OCI-LY7 (cell line): ENCODE measurements at regions not wholly inside any gene's neighbourhood (a gene's known extent, or its start where the extent isn't known, plus 50 kb on each side); places are given as distances from the start of the nearest gene placed in this dataset.

Experiments used
- BruUV-seq: library from RNA; stranded (reverse); fragments of 400-500 nt; replicated peaks from 2 replicates; lab custom pipeline; 2021; lab: Mats Ljungman, UMichigan
- CTCF ChIA-PET: fragments of 300-600 bp; sonication (Branson Sonifier 250); formaldehyde crosslinking; loops from one replicate; lab custom pipeline; 2022; ENCODE audit warnings: antibody characterized with exemption; ENCODE audit not compliant: unreplicated experiment; lab: Charles Lee
- POLR2A ChIA-PET: fragments of 300-600 bp; sonication (Branson Sonifier 250); formaldehyde crosslinking; loops from one replicate; lab custom pipeline; 2022; ENCODE audit warnings: antibody characterized with exemption; lab: Charles Lee
- DNase-seq: peaks from one replicate; pipeline ENCODE4 v3.0.0-alpha.2; 2015; ENCODE audit warnings: low spot score
- H2AFZ ChIP-seq: fragments of 200-600 bp; sonication (generic), shearing (Covaris generic); 2 replicates; pipeline ENCODE4 v1.6.1; 2014; ENCODE audit warnings: mild to moderate bottlenecking, antibody characterized with exemption, low read length, moderate library complexity
- H3K27ac ChIP-seq: fragments of 200-600 bp; sonication (generic); 2 replicates; pipeline ENCODE4 v1.5.1; 2014; ENCODE audit warnings: mixed run types, low read depth, mild to moderate bottlenecking, moderate library complexity, low read length, inconsistent platforms; ENCODE audit not compliant: poor library complexity, severe bottlenecking
- H3K36me3 ChIP-seq: fragments of 200-600 bp; sonication (generic); 2 replicates; pipeline ENCODE4 v1.6.1; 2014; ENCODE audit warnings: mild to moderate bottlenecking, antibody characterized with exemption, low read length, moderate library complexity, mixed read lengths; ENCODE audit not compliant: insufficient read depth
- H3K4me1 ChIP-seq: fragments of 200-600 bp; sonication (generic); 2 replicates; pipeline ENCODE4 v1.5.1; 2014; ENCODE audit warnings: mild to moderate bottlenecking, low read length; ENCODE audit not compliant: insufficient read depth, poor library complexity, severe bottlenecking
- H3K4me2 ChIP-seq: fragments of 200-600 bp; sonication (generic); 2 replicates; pipeline ENCODE4 v1.6.1; 2014; ENCODE audit warnings: mild to moderate bottlenecking, low read length
- H3K4me3 ChIP-seq: fragments of 200-600 bp; sonication (generic); 2 replicates; pipeline ENCODE4 v1.5.1; 2014; ENCODE audit warnings: mild to moderate bottlenecking, low read depth, low read length; ENCODE audit not compliant: poor library complexity, severe bottlenecking
- H3K79me2 ChIP-seq: fragments of 200-600 bp; sonication (generic); 2 replicates; pipeline ENCODE4 v1.6.1; 2016; ENCODE audit warnings: low read depth, mild to moderate bottlenecking, low read length, moderate library complexity, mixed read lengths; ENCODE audit not compliant: insufficient read depth
- H3K9me2 ChIP-seq: fragments of 200-600 bp; sonication (generic); 2 replicates; pipeline ENCODE4 v1.6.1; 2016; ENCODE audit warnings: mild to moderate bottlenecking, low read length, mixed read lengths; ENCODE audit not compliant: insufficient read depth
- H3K9me3 ChIP-seq: fragments of 200-600 bp; sonication (generic); 2 replicates; pipeline ENCODE4 v1.6.1; 2014; ENCODE audit warnings: mild to moderate bottlenecking, mixed run types, low read length, mixed read lengths
- H4K20me1 ChIP-seq: fragments of 200-600 bp; sonication (generic); 2 replicates; pipeline ENCODE4 v1.6.1; 2014; ENCODE audit warnings: mild to moderate bottlenecking, antibody characterized with exemption, low read length, moderate library complexity, mixed read lengths; ENCODE audit not compliant: insufficient read depth
- EZH2phosphoT487 ChIP-seq: fragments of 200-600 bp; sonication (generic); IDR thresholded peaks from 2 replicates; pipeline ENCODE4 v1.6.1; 2018; ENCODE audit warnings: low read depth, borderline replicate concordance, mild to moderate bottlenecking, mixed run types, antibody characterized with exemption, low read length, moderate library complexity, mixed read lengths
- intact Hi-C: fragments of 100-400 bp; cut with micrococcal nuclease; formaldehyde crosslinking; loops from one replicate; pipeline ENCODE4 v1.10.0; 2022; ENCODE audit not compliant: unreplicated experiment
- TF ChIP-seq, protein P1 (sequence below): fragments of 200-600 bp; sonication (generic); conservative IDR thresholded peaks from 2 replicates; pipeline ENCODE4 v1.5.1; 2014; ENCODE audit warnings: mild to moderate bottlenecking, antibody characterized with exemption, low read length, moderate library complexity, mixed read lengths

DNA sequence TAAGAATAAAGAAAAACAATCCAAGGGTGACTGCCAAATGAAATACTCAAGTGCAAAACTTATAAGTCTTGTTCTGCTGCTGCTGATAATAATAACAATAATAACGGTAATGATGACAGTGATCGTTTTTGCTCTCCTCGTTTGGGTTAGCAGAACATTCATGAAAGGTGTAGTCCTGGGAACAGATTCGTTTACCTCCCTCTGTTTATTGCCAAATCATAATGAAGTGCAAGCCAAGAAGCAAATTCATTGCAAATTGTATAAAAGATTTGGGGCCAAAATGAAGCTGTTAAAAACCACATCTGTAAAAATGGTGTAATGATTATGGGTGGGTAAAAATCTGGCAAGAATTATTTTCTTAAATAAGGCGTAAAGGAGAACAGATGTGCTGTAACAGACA lies 587.2 kb upstream of the MKI67 start:
- H3K9me2 ChIP-seq = no peaks in the 10 kb centered on the region
- H3K79me2 ChIP-seq = no peaks in the 10 kb centered on the region
- no peak overlapping the region for H2AFZ ChIP-seq
- DNase-seq = no peak
- H3K4me1 ChIP-seq = no peaks in the 10 kb centered on the region
- BruUV-seq = no TSS peak
- POLR2A ChIA-PET = interaction anchor here (0.6 kb wide), 1 partner anchor 8 kb away, joined by 3 read pairs; no protein-coding TSS in a partner anchor
- H3K4me3 ChIP-seq = no peak overlapping the region
- H3K4me2 ChIP-seq = no peak overlapping the region
- no peak overlapping the region for H3K27ac ChIP-seq
- TF ChIP-seq, protein P1, sequence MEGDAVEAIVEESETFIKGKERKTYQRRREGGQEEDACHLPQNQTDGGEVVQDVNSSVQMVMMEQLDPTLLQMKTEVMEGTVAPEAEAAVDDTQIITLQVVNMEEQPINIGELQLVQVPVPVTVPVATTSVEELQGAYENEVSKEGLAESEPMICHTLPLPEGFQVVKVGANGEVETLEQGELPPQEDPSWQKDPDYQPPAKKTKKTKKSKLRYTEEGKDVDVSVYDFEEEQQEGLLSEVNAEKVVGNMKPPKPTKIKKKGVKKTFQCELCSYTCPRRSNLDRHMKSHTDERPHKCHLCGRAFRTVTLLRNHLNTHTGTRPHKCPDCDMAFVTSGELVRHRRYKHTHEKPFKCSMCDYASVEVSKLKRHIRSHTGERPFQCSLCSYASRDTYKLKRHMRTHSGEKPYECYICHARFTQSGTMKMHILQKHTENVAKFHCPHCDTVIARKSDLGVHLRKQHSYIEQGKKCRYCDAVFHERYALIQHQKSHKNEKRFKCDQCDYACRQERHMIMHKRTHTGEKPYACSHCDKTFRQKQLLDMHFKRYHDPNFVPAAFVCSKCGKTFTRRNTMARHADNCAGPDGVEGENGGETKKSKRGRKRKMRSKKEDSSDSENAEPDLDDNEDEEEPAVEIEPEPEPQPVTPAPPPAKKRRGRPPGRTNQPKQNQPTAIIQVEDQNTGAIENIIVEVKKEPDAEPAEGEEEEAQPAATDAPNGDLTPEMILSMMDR = no peak
- TF ChIP-seq EZH2phosphoT487 = no peak
- intact Hi-C loops = no loop called here
- no peaks in the 10 kb centered on the region for H4K20me1 ChIP-seq
- no peaks in the 10 kb centered on the region for H3K36me3 ChIP-seq
- CTCF ChIA-PET = no interaction called here
- no peaks in the 10 kb centered on the region for H3K9me3 ChIP-seq

DNA sequence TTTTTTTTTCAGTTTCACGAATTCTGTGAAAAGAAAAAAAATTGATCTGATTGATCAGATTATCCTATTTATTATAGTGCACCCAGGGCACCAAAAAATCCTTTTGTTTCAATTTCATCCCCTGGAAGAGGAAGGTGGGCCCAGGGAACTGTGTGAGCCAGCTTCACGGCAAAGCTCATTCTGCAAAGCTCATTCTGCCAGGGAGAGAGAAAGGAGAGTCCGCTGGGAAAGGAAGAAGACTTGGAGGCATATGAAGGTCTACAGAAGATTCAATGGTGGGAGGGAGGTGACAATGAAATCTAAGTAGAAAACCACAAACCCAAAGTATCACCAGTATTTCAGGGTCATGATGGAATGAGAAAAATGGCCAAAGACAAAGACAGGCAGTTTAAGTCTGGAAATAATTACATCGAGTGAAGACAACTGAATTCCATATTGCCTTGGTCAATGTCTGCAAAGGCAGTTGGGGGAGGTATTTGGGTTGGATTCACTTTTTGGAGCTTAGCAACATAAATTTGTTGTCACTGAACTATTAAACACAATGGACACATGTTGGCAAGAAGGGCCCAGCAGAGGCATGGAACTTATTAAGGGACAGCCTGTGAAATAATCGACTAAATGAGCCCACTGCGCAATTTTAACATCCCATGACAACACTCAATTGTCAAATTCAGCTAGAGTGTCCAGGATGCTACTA lies 587.8 kb upstream of the MKI67 start:
- H3K4me3 ChIP-seq = no peak overlapping the region
- H3K79me2 ChIP-seq = no peaks in the 10 kb centered on the region
- intact Hi-C loops = no loop called here
- ChIA-PET CTCF (no interaction called here), POLR2A (no interaction called here)
- H2AFZ ChIP-seq = no peak overlapping the region
- no peaks in the 10 kb centered on the region for H3K36me3 ChIP-seq
- no peaks in the 10 kb centered on the region for H3K9me2 ChIP-seq
- no peak for TF ChIP-seq EZH2phosphoT487
- TF ChIP-seq, protein P1 = no peak
- H3K9me3 ChIP-seq = no peaks in the 10 kb centered on the region
- H3K4me2 ChIP-seq = no peak overlapping the region
- no TSS peak for BruUV-seq
- no peak overlapping the region for H3K27ac ChIP-seq
- no peaks in the 10 kb centered on the region for H3K4me1 ChIP-seq
- no peaks in the 10 kb centered on the region for H4K20me1 ChIP-seq
- DNase-seq = no peak

DNA sequence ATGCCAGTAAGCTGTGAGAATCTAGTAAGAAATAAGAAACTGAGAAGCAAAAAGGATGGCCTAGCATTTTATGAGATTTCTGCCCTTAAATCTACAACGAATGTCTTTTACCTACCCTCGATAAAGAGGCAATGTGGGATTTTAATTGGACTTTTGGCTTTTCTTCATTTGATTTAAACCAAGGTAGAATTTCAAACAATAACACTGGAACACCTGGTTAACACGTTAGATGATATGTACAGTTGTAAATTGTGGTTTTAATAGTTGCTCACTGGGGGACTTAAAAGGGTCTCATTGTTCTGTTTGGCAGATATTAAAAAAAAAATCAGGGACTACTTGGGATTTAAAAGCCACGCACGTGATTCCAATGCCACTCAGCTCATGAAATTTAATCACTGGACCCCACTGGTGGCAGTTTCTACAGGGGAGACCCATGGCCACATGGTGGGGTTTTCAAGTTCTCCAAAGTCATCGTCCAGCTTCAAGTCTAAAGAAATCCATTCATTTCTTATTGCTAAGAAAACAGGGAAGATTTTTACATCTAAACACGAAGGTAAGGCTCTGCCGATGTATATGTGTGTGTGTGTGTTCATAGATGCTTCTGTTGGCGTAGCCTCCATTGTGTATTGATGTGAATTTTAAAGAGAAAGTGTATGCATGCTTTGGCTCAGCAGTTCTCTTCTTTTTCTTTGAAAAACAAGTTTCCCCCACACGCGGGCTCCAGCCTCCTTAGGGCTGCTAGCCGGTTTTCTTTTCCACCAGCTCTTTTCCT lies 588.6 kb upstream of the MKI67 start:
- CTCF ChIA-PET = no interaction called here

More for the DNA sequence above, 588.6 kb upstream of the MKI67 start:
- intact Hi-C loops = no loop called here
- no peaks in the 10 kb centered on the region for H3K36me3 ChIP-seq
- H3K9me2 ChIP-seq = no peaks in the 10 kb centered on the region
- no peaks in the 10 kb centered on the region for H4K20me1 ChIP-seq
- H3K27ac ChIP-seq = no peak overlapping the region
- H3K4me1 ChIP-seq = no peaks in the 10 kb centered on the region
- no peak overlapping the region for H3K4me3 ChIP-seq
- no TSS peak for BruUV-seq
- TF ChIP-seq EZH2phosphoT487 = no peak
- TF ChIP-seq, protein P1 = no peak
- no peak for DNase-seq
- POLR2A ChIA-PET = no interaction called here
- H3K79me2 ChIP-seq = no peaks in the 10 kb centered on the region
- no peak overlapping the region for H3K4me2 ChIP-seq
- H3K9me3 ChIP-seq = no peaks in the 10 kb centered on the region
- H2AFZ ChIP-seq = no peak overlapping the region
